Fibroblast of pulmonary artery (primary cell): ENCODE measurements at regions not wholly inside any gene's neighbourhood (a gene's known extent, or its start where the extent isn't known, plus 50 kb on each side); places are given as distances from the start of the nearest gene placed in this dataset.

Experiments used
- DNase-seq: peaks from one replicate; pipeline ENCODE4 v3.0.0-alpha.2; 2010; ENCODE audit warnings: low read depth
- H3K4me3 ChIP-seq: replicated peaks from 2 replicates; pipeline ENCODE4 v1.5.1; 2011; ENCODE audit warnings: low read depth, mild to moderate bottlenecking, control low read depth, low read length, moderate library complexity
- CTCF ChIP-seq: IDR thresholded peaks from 2 replicates; pipeline ENCODE4 v1.5.1; 2011; ENCODE audit warnings: mild to moderate bottlenecking, control low read depth, low read length, inconsistent platforms; ENCODE audit errors: missing control alignments

- H3K4me3 ChIP-seq = no peak overlapping the region
- no peak for DNase-seq
- no peak for TF ChIP-seq CTCF
Observed at GRCh38 chr22:49087716-49088601, 739.7 kb downstream of the BRD1 start.

- no peak for DNase-seq
- H3K4me3 ChIP-seq = no peak overlapping the region
- no peak for TF ChIP-seq CTCF
Observed at GRCh38 chr22:49087198-49087597, 740.5 kb downstream of the BRD1 start.

- DNase-seq = no peak
- TF ChIP-seq CTCF = no peak
- H3K4me3 ChIP-seq = no peak overlapping the region
Observed at GRCh38 chr22:49086606-49087157, 741.0 kb downstream of the BRD1 start.

GRCh38 chr22:49086181-49086580 lies 741.5 kb downstream of the BRD1 start:
- no peak overlapping the region for H3K4me3 ChIP-seq
- TF ChIP-seq CTCF = no peak
- no peak for DNase-seq

GRCh38 chr22:49084206-49084605 lies 743.5 kb downstream of the BRD1 start:
- TF ChIP-seq CTCF = no peak
- no peak for DNase-seq
- no peak overlapping the region for H3K4me3 ChIP-seq

GRCh38 chr22:49083607-49084006 lies 744.1 kb downstream of the BRD1 start:
- DNase-seq = no peak
- H3K4me3 ChIP-seq = no peak overlapping the region
- no peak for TF ChIP-seq CTCF
